MG63 (cell line): ENCODE measurements at regions not wholly inside any gene's neighbourhood (a gene's known extent, or its start where the extent isn't known, plus 50 kb on each side); places are given as distances from the start of the nearest gene placed in this dataset.

Experiments
- DNase-seq: peaks from one replicate; pipeline ENCODE4 v3.0.0-alpha.2; 2020
- H3K27me3 ChIP-seq: fragments of 250-450 bp; sonication (Bioruptor Pico); 2 replicates; pipeline ENCODE4 v1.5.1; 2020; ENCODE audit warnings: mild to moderate bottlenecking, moderate library complexity
- H3K36me3 ChIP-seq: fragments of 250-450 bp; sonication (Bioruptor Pico); 2 replicates; pipeline ENCODE4 v1.5.1; 2020; ENCODE audit warnings: mild to moderate bottlenecking, moderate library complexity
- H3K4me3 ChIP-seq: fragments of 250-450 bp; sonication (Bioruptor Pico); 2 replicates; pipeline ENCODE4 v1.5.1; 2020; ENCODE audit warnings: mild to moderate bottlenecking, moderate library complexity
- H3K9me3 ChIP-seq: fragments of 250-450 bp; sonication (Bioruptor Pico); 2 replicates; pipeline ENCODE4 v1.5.1; 2020; ENCODE audit warnings: mild to moderate bottlenecking, moderate library complexity

DNA sequence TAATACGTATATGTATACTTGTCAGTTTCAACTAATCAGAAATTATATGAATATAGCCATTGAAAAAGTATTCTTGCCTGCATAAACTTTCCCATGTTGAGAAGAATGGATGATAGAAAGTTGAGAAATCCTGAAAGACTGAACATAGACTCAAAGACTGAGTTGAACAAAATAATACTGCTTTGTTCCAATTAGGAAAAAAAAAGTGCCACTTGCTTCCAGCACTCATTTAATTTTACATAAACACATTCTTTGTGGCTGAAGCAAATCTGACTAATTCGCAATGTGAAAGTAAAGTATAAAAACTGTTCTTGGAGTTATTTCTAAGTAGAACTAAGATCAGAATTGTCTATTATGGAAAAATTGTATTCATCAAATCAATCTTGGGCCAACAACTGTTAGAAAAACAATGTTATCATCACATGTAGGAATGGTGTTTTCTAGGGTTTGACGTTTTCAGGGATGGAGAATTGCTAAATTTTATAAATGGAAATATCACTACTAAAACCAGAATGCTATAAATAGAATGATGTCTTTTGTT, 2334.6 kb downstream of the PCDH7 start:
- no peak overlapping the region for H3K4me3 ChIP-seq
- DNase-seq, result no peak
- H3K9me3 ChIP-seq, result no peaks in the 10 kb centered on the region
- H3K27me3 ChIP-seq, result no peaks in the 10 kb centered on the region
- no peaks in the 10 kb centered on the region for H3K36me3 ChIP-seq

DNA sequence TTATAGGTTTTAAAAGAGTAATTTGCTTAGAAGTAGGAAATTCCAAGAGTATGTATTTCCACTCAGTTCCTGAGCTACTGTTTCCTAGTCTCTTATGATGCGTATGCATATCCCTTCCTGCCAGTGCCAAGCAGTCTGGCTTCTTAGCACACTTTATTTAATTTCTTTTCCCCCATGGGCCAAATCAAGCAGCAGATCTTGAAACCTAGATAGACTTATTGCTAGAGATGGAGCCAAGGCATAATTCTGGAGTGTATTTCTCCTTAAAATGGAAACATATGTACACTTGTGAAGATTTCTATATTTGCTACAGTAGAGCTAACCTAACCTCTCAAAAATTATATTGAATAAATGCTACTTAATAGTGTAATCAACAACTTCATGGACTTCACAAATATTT, 2337.6 kb downstream of the PCDH7 start:
- DNase-seq, result no peak
- Histone ChIP-seq H3K27me3 (no peaks in the 10 kb centered on the region), H3K4me3 (no peak overlapping the region), H3K9me3 (no peaks in the 10 kb centered on the region), H3K36me3 (no peaks in the 10 kb centered on the region)

DNA sequence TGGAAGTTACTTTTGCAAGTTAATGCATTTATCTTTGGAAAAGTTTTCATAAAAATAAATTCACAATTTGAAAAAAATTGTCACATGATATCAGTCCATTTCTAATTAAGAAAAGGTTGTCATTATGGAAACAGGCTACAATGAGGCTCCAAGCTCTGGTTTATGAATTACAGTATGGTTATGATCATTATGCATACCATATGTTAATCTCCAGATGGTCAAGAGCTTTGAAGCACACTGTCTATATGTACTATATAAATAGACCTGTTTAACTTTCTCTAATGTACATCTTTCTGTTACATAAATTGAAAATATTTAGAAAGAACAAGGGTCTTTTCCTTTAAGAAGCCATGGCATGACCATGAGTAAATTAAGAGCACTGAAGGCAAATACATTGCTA, 2338.8 kb downstream of the PCDH7 start:
- no peak for DNase-seq

DNA sequence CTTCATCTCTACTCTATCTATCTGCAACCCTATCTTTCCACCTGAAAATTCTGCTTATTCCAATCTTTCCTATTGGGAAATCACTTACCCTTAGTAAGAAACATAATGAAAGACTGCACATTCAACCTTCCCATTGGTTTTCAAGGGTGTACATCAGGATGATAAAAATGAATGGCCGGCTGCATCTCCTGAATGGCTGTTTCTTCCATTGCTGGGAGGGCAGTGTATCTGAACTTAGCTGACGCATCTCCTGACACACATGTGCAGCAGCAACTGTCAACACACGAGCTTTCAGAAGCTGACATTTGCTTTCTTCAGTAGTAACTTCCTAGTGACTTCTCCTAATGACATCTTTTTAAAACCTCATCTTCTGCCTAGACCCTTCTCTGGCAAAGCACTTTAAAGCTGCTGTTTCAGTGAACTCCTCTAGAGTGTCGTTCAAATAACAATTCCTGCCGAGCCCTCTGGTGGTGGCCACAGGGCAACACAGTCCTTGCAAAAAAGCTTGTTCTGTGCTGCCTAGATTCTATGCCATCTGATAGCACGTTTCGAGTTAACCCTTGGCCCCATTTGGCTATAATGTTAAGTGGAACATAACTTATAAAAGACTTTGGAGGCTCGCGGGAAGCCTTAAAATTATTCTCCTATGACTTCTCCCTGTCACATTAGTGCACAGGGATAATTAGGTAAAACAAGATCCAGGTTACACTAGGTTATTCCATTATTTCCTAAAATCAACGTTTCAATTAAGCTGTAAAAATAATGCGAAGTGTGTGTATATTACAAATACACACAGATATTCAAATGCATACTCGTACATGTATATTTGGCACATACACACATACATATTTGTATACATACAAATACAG, 2340.7 kb downstream of the PCDH7 start:
- H3K4me3 ChIP-seq, result no peak overlapping the region

More for the DNA sequence above, 2338.8 kb downstream of the PCDH7 start:
- no peak overlapping the region for H3K4me3 ChIP-seq
- H3K27me3 ChIP-seq, result no peaks in the 10 kb centered on the region
- no peaks in the 10 kb centered on the region for H3K36me3 ChIP-seq
- H3K9me3 ChIP-seq, result no peaks in the 10 kb centered on the region

DNA sequence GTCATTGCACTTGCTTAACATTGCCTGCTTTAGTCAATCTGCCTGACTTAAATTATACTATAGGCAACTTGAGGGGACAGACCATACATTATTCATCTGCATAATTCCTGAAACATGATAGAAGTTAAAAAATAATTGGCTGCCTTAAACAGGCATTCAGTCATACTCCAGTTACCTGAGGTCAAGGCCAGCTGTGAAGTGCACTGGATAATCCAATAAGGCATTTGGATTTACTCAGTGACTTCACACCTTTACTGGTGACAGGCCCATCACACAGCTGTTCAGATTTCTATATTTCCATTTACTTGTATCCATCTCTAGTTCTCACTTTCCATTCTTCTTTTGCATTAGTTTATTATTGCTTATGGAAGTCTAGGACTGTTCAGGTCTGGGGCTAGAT, 2341.6 kb downstream of the PCDH7 start:
- no peaks in the 10 kb centered on the region for H3K36me3 ChIP-seq
- H3K4me3 ChIP-seq, result no peak overlapping the region
- DNase-seq, result no peak
- no peaks in the 10 kb centered on the region for H3K27me3 ChIP-seq
- H3K9me3 ChIP-seq, result no peaks in the 10 kb centered on the region

More for the DNA sequence above, 2340.7 kb downstream of the PCDH7 start:
- H3K9me3 ChIP-seq, result no peaks in the 10 kb centered on the region
- H3K36me3 ChIP-seq, result no peaks in the 10 kb centered on the region
- peak; percentile 25 for DNase-seq
- H3K27me3 ChIP-seq, result no peaks in the 10 kb centered on the region

DNA sequence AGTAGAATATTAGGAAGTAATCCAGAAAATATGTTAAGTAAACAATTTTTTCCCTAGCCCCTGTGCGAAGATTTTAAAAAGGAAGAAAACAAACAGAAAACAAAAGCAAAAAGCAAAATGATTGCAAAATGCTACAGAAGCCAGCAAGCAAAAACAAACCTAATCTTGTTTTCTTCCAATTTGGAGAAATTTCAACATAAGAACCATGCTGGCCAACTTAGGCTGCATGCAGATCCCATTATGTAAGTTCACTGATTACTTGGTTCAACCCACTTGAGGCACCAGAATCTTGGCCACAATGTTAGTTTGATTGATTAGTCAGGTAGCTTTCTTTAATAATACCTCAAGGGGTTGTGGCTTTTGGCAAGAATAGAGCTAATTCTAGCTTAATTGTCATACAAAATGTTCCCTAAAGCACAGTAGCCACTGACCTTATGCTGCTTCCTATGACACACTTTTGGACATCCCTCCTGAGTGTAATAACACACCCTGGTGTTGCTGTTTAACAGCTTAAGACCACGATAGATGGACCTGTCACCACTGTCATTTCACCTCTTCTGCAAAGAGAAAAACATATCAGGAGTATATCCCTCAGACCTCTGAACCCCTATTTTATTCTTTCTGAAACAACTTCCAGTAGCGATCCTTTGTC, 2342.1 kb downstream of the PCDH7 start:
- Histone ChIP-seq H3K9me3 (no peaks in the 10 kb centered on the region), H3K27me3 (no peaks in the 10 kb centered on the region), H3K36me3 (no peaks in the 10 kb centered on the region), H3K4me3 (no peak overlapping the region)
- no peak for DNase-seq

DNA sequence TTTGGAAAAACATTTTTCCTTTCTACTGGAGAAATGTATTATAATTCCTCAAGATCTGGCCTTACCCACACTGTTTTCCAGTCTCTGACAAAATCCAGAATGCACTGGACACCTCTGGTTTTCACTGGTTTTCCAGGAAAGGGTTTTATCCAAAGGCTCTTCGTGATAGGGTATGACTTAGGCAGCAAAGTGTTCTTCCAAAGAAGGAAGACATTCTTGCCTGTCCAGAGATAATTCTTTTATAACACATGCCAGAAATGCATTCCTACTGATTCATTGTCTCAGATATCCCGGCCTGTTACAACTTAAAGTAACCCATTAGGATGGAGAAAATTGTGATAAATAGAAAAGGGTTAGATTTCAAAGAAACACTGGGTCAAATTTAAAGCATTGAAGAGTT, 2343.1 kb downstream of the PCDH7 start:
- no peaks in the 10 kb centered on the region for H3K36me3 ChIP-seq
- DNase-seq, result no peak

DNA sequence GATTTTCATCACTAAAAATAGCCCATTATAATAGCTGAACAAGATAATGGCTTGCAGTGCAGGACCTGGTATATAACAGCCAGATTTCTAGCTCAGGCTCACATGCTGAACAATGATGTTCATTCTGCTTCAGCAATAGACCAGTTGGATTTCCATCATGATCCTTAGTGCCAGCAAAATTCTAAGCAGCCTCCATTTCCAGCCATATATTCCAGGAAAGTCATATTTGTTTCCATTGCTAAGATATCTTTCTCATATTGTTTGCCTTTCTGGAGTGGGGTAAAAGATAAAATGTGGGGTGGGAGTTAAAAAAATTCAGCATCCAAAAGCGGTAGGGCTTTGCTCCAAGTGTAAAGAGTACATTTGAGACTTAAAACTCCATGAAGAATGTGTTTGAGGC, 2344.1 kb downstream of the PCDH7 start:
- no peaks in the 10 kb centered on the region for H3K9me3 ChIP-seq
- DNase-seq, result no peak
- H3K4me3 ChIP-seq, result no peak overlapping the region
- H3K27me3 ChIP-seq, result no peaks in the 10 kb centered on the region
- H3K36me3 ChIP-seq, result no peaks in the 10 kb centered on the region

More for the DNA sequence above, 2343.1 kb downstream of the PCDH7 start:
- Histone ChIP-seq H3K9me3 (no peaks in the 10 kb centered on the region), H3K27me3 (no peaks in the 10 kb centered on the region), H3K4me3 (no peak overlapping the region)

DNA sequence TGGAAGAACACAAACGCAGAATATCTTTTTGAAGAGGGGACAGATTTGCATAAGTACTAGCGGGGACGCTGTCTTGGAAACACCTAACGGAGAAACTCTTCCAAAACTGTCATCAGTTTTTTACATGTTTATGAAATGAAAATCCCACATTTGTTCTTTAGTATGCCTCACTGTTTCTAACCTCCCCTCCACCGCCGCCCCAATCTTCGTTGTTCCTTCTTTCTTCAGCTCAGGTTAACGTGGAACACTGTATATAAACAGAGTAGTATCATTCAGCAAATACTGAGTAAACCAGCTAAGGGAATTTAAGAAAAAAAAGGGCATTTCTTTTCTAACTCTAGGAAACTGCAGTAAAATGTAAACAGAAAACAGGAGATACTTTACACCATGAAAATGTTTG, 2345.6 kb downstream of the PCDH7 start:
- Histone ChIP-seq H3K27me3 (no peaks in the 10 kb centered on the region), H3K9me3 (no peaks in the 10 kb centered on the region), H3K36me3 (no peaks in the 10 kb centered on the region), H3K4me3 (no peak overlapping the region)
- DNase-seq, result no peak

DNA sequence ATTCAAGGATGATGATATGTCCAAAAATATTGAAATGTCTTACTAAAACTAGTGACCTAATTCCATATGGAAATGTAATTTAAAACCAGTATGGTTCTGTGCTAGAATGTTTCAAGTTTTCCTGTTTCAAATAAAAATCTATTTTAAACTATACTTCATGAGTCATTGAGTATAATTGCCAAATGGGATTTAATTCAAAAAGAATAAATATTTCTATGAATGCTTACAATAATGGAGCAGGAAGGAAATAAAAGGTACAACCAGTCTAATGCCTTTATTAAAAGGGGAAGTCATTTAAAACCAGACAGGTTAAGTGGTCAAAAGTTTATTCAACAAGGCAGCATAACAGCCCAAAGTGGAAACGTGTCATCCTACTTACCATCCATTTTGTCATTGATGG, 2347.1 kb downstream of the PCDH7 start:
- no peaks in the 10 kb centered on the region for H3K27me3 ChIP-seq
- H3K36me3 ChIP-seq, result no peaks in the 10 kb centered on the region
- no peaks in the 10 kb centered on the region for H3K9me3 ChIP-seq
- no peak overlapping the region for H3K4me3 ChIP-seq
- no peak for DNase-seq

DNA sequence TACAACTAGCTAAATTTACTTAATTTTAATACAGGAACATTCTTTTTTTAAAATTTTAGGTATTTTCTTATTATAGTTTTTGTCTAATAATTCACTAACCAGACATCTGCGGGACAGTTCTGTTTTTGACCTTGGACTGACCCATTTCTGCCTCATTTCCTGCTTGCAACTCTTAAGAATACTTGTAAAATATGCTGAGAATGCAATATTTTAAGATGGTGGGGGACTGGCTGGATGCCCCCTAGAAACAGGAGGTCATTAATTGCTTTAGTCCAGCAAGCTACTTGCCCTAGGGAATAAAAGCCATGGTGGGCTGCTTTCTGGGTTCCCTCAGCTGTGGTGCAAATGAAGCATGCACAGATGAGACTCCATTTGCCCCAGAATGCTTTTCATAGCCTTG, 2348.4 kb downstream of the PCDH7 start:
- Histone ChIP-seq H3K27me3 (no peaks in the 10 kb centered on the region), H3K4me3 (no peak overlapping the region), H3K36me3 (no peaks in the 10 kb centered on the region), H3K9me3 (no peaks in the 10 kb centered on the region)
- no peak for DNase-seq

DNA sequence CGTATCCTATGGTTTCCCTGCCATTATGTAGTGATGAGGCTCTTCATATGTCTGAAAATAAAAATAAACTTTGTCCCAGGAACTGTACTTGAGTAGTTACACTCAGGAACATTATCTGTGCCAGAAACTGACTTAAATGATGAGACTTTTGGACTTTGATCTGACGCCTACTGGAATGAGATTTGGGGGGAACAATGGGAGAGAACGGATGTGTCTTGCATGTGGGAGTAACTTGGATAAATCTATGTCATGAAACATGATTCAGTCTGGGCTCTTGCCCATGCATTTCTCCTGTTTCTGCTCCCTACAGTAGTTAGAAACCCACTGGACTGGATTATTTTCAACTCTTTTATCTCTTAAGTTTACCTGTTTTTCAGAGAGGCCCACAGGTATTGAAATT, 2351.4 kb downstream of the PCDH7 start:
- Histone ChIP-seq H3K27me3 (no peaks in the 10 kb centered on the region), H3K4me3 (no peak overlapping the region), H3K9me3 (no peaks in the 10 kb centered on the region), H3K36me3 (no peaks in the 10 kb centered on the region)
- no peak for DNase-seq

DNA sequence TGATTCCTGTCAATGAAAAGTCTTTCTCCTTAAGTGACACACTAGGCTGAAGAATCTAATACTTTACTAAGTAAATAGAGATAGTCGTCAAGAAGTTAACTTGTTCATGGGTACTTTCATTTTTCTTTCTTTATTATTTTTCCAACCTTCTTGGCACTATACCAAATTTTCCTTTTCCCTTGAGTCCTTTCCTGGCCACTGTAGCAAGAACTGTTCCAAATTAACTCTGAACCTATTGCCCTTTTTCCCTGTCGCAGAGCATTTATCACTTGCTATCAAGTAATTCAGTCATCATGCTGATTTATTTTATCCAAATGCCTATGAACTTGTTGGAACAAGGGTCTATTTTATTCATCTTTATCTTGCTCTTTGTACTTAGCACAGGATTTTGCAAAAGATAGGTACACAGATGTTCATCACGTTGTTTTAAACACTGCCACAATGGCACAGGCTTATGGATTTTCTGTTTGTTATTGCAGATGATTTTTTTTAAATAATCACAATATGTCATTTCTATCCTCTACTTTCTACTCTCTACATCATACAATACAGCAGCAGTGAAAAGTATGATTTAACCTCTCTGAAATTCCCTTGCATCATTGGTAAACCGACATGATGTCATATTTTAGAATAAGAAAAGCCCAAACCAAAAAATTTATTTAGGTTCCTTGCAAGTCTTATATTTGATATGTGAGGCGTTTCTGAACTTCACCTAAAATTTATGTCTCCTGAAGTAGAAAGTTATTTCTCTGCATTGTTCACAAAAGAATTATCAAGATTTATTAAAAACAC, 2352.3 kb downstream of the PCDH7 start:
- no peak overlapping the region for H3K4me3 ChIP-seq

DNA sequence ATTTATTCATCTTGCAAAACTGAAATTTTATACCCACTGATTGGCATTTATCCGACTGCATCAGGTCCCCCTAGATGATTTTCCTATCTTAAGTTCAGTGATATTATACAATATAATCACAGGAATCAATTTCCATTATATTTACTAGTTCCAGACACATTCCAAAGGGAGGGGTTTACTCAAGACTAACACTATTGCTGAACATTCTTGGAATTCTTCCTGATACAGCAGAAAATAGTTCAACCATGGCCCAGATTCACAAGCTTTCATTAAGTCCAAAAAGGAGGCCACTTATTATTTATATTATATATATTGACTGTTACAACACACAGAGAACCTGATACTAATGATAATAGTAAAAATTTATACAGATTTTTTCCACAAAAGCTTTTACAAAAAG, 2353.6 kb downstream of the PCDH7 start:
- no peak for DNase-seq
- H3K27me3 ChIP-seq, result no peaks in the 10 kb centered on the region
- no peak overlapping the region for H3K4me3 ChIP-seq
- H3K36me3 ChIP-seq, result no peaks in the 10 kb centered on the region
- no peaks in the 10 kb centered on the region for H3K9me3 ChIP-seq

More for the DNA sequence above, 2352.3 kb downstream of the PCDH7 start:
- DNase-seq, result no peak
- H3K9me3 ChIP-seq, result no peaks in the 10 kb centered on the region
- H3K27me3 ChIP-seq, result no peaks in the 10 kb centered on the region
- no peaks in the 10 kb centered on the region for H3K36me3 ChIP-seq

DNA sequence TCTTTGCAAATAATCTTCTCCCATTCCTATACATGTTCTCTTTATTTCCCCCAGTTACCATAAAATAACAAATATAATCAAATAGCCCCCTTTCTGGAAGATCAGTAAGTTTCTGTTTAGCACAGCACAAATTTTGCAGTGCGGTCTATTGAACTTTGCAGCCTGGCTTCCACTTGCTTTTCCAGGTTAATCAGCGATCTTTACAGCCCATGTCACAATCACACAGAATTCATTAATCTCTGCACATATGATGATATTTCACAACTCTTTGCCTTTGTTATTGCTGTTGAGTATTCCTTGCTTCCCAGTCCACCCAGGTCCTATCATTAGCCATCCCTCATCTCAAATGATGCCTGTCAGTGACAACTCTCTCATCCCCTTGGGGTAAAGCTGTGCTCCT, 2358.0 kb downstream of the PCDH7 start:
- DNase-seq, result no peak
- Histone ChIP-seq H3K27me3 (no peaks in the 10 kb centered on the region), H3K36me3 (no peaks in the 10 kb centered on the region), H3K9me3 (no peaks in the 10 kb centered on the region), H3K4me3 (no peak overlapping the region)

DNA sequence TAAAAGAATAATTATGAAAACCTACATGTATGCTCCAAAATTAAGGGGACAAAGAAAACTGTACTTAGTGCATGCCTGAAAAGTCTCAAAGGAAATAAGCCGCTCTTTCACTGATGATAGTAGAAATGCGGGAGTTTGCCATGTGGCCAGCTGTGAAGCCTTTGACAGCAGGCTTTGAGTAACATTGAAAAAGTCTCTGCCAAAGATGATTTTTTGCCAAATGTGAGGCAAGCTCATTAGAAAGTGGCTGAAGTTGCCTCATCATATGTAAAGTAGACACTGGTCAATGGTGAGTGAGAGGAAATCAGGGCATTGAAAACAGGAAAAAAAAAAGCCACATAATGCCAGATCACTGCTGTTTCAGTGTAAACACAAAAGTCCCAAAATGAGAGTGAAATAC, 2360.1 kb downstream of the PCDH7 start:
- no peaks in the 10 kb centered on the region for H3K9me3 ChIP-seq
- H3K36me3 ChIP-seq, result no peaks in the 10 kb centered on the region
- no peak for DNase-seq
- no peak overlapping the region for H3K4me3 ChIP-seq
- no peaks in the 10 kb centered on the region for H3K27me3 ChIP-seq

DNA sequence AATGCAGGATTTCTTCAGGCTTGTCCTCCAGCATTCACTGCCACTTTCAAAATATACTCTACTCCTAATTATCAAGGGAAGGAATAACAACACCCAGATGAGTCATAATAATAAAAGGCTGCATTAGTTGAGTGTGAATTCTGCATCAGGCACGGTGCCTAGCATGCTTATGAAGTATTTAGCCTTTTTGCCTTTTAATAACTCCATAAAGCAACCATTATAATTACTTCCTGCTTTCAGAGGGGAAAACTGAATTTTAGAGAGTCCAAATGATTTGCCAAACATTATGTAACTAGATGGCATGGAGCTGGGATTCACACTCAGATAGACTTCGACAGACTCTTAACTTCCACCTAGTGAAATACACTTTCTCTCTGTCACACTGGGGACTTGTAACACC, 2365.5 kb downstream of the PCDH7 start:
- Histone ChIP-seq H3K4me3 (no peak overlapping the region), H3K27me3 (no peaks in the 10 kb centered on the region), H3K9me3 (no peaks in the 10 kb centered on the region), H3K36me3 (no peaks in the 10 kb centered on the region)
- no peak for DNase-seq
